K562 (cell line): ENCODE measurements at regions not wholly inside any gene's neighbourhood (a gene's known extent, or its start where the extent isn't known, plus 50 kb on each side); places are given as distances from the start of the nearest gene placed in this dataset.

Source experiments
- ATAC-seq: fragments of 200-7000 bp; cut with Tn5 transposase; 3 replicates; pipeline ENCODE4 v1.9.1; 2020; ENCODE audit warnings: moderate library complexity
- BruUV-seq: library from RNA; stranded (reverse); fragments of 400-500 nt; replicated peaks from 2 replicates; lab custom pipeline; 2021; lab: Mats Ljungman, UMichigan
- CTCF ChIA-PET: fragments of 300-600 bp; formaldehyde crosslinking; extraction: SDS; loops from one replicate; lab custom pipeline; 2021; ENCODE audit warnings: low intra/inter-chr PET ratio; lab: Yijun Ruan, JAX
- POLR2A ChIA-PET: fragments of 300-600, 350-650 bp; sonication (Branson Sonifier 250); formaldehyde crosslinking; extraction: SDS; loops from one replicate; lab custom pipeline; 2021; ENCODE audit warnings: antibody characterized with exemption, inconsistent platforms; lab: Yijun Ruan, JAX
- DNase-seq, 4 experiments: peaks; one replicate each; pipeline versions ENCODE4 v3.0.0 to v3.0.0-alpha.2; 2011 to 2018; ENCODE audit warnings: low spot score in 3 of 4, mixed read lengths in 3 of 4; ENCODE audit errors: extremely low read depth in 1 of 4
- FAIRE-seq: peaks from 2 replicates; lab custom pipeline; 2011; peaks lifted over from hg19 to GRCh38; lab: Jason Lieb, UNC
- H2AFZ ChIP-seq: 2 replicates; pipeline ENCODE4 v1.6.0; 2011; ENCODE audit warnings: low read depth, low read length, control low read depth, inconsistent platforms
- H3K27ac ChIP-seq: fragments of 200-600 bp; 3 replicates; pipeline ENCODE4 v1.8.0; 2011; ENCODE audit warnings: low read depth, mild to moderate bottlenecking, control low read depth, inconsistent platforms, low read length, moderate library complexity, mixed read lengths; ENCODE audit errors: extremely low read depth
- H3K27me3 ChIP-seq, 2 experiments: fragments of 300-600 bp in 1 of 2; 2 replicates in 1 of 2; 3 replicates in 1 of 2; pipeline versions ENCODE4 v1.6.0 to v1.8.0; 2011; ENCODE audit warnings: inconsistent platforms in 2 of 2, low read length in 2 of 2, mild to moderate bottlenecking in 1 of 2, mixed read lengths in 1 of 2, moderate library complexity in 1 of 2; ENCODE audit not compliant: control insufficient read depth in 2 of 2, insufficient read depth in 2 of 2
- H3K36me3 ChIP-seq: fragments of 300-600 bp; 3 replicates; pipeline ENCODE4 v1.8.0; 2011; ENCODE audit warnings: mild to moderate bottlenecking, low read length, inconsistent platforms; ENCODE audit not compliant: control insufficient read depth, insufficient read depth
- H3K4me1 ChIP-seq, 2 experiments: fragments of 200-600 bp in 1 of 2; replicated peaks in 1 of 2; 2 replicates in 1 of 2; 3 replicates in 1 of 2; pipeline versions ENCODE4 v1.5.1 to v1.8.0; 2011; ENCODE audit warnings: inconsistent platforms in 2 of 2, low read length in 2 of 2, mild to moderate bottlenecking in 1 of 2, mixed read lengths in 1 of 2, moderate library complexity in 1 of 2; ENCODE audit not compliant: control insufficient read depth in 2 of 2, insufficient read depth in 2 of 2
- H3K4me2 ChIP-seq: 2 replicates; pipeline ENCODE4 v1.6.1; 2011; ENCODE audit warnings: low read length, control low read depth, inconsistent platforms, mixed read lengths; ENCODE audit not compliant: insufficient read depth
- H3K4me3 ChIP-seq: fragments of 200-600 bp; sonication (generic), shearing (Covaris generic); 2 replicates; pipeline ENCODE4 v1.5.1; 2016; ENCODE audit warnings: control low read depth, inconsistent platforms
- H3K79me2 ChIP-seq: fragments of 200-600 bp; 3 replicates; pipeline ENCODE4 v1.8.0; 2011; ENCODE audit warnings: low read length, inconsistent platforms; ENCODE audit not compliant: control insufficient read depth, insufficient read depth
- H3K9ac ChIP-seq, 2 experiments: 2 replicates each; pipeline versions ENCODE4 v1.6.0 to v1.6.1; 2011; ENCODE audit warnings: low read depth in 2 of 2, low read length in 2 of 2, control low read depth in 1 of 2, inconsistent platforms in 1 of 2, mild to moderate bottlenecking in 1 of 2, mixed read lengths in 1 of 2; ENCODE audit not compliant: insufficient read depth in 1 of 2
- H3K9me1 ChIP-seq: one replicate; pipeline ENCODE4 v1.6.0; 2011; ENCODE audit warnings: inconsistent platforms, mild to moderate bottlenecking, low read length, moderate library complexity; ENCODE audit not compliant: control insufficient read depth, insufficient read depth
- H3K9me3 ChIP-seq: replicated peaks from 2 replicates; pipeline ENCODE4 v1.5.1; 2011; ENCODE audit warnings: low read depth, low read length, inconsistent platforms; ENCODE audit not compliant: control insufficient read depth, insufficient read depth
- H4K20me1 ChIP-seq: replicated peaks from 2 replicates; pipeline ENCODE4 v1.6.1; 2011; ENCODE audit warnings: low read length, inconsistent platforms, mixed read lengths; ENCODE audit not compliant: control insufficient read depth, insufficient read depth
- CBFA2T2 ChIP-seq: fragments of 450-650 bp; conservative IDR thresholded peaks from 2 replicates; pipeline ENCODE4 v1.6.1; 2017; ENCODE audit warnings: mild to moderate bottlenecking
- CHD4 ChIP-seq: fragments of 200-600 bp; sonication (generic); IDR thresholded peaks from 3 replicates; pipeline ENCODE4 v1.6.1; 2012; ENCODE audit warnings: low read depth, mild to moderate bottlenecking, mixed read lengths, low read length, inconsistent platforms; ENCODE audit not compliant: insufficient read depth, insufficient replicate concordance, poor library complexity, severe bottlenecking
- COPS2 ChIP-seq: fragments of 450-650 bp; conservative IDR thresholded peaks from 2 replicates; pipeline ENCODE4 v1.6.1; 2016; ENCODE audit warnings: mild to moderate bottlenecking, moderate library complexity
- IRF2 ChIP-seq: sonication (generic); formaldehyde crosslinking; IDR thresholded peaks from 2 replicates; pipeline ENCODE4 v1.8.1; 2022; ENCODE audit warnings: mild to moderate bottlenecking, missing genetic modification reagents
- KAT2B ChIP-seq: IDR thresholded peaks from one replicate; pipeline ENCODE4 v1.6.1; 2012; ENCODE audit warnings: low read depth, mild to moderate bottlenecking, control low read depth, inconsistent platforms, low read length, moderate library complexity
- NONO ChIP-seq, 2 experiments: fragments of 200-400 bp in 1 of 2; fragments of 450-650 bp in 1 of 2; formaldehyde crosslinking in 1 of 2; IDR thresholded peaks; 2 replicates each; pipeline ENCODE4 v1.6.1; 2017; ENCODE audit warnings: low read depth in 2 of 2, mild to moderate bottlenecking in 2 of 2, moderate library complexity in 2 of 2, low read length in 1 of 2
- OTX1 ChIP-seq: fragments of 450-650 bp; formaldehyde crosslinking; IDR thresholded peaks from 2 replicates; pipeline ENCODE4 v1.4.0; 2022; ENCODE audit warnings: mild to moderate bottlenecking
- POLR2B ChIP-seq: fragments of 450-650 bp; IDR thresholded peaks from 2 replicates; pipeline ENCODE4 v1.6.1; 2018; ENCODE audit warnings: low read depth; ENCODE audit not compliant: partially characterized antibody
- RBFOX2 ChIP-seq: fragments of 200-400 bp; formaldehyde crosslinking; IDR thresholded peaks from 2 replicates; pipeline ENCODE4 v1.6.1; 2017; ENCODE audit warnings: low read depth, mild to moderate bottlenecking, low read length, moderate library complexity
- SMC3 ChIP-seq: conservative IDR thresholded peaks from 2 replicates; pipeline ENCODE4 v1.6.1; 2011; ENCODE audit warnings: low read depth, low read length, improper control_type of control experiment; ENCODE audit not compliant: insufficient read depth
- SNRNP70 ChIP-seq: fragments of 200-400 bp; formaldehyde crosslinking; optimal IDR thresholded peaks from 2 replicates; pipeline ENCODE3; 2017; ENCODE audit warnings: low read depth, low read length
- STAT5B ChIP-seq: fragments of 250-450 bp; sonication (Bioruptor Pico); IDR thresholded peaks from 2 replicates; pipeline ENCODE4 v1.8.0; 2021; ENCODE audit warnings: mild to moderate bottlenecking, inconsistent platforms
- TAF7 ChIP-seq: fragments of 450-650 bp; IDR thresholded peaks from 2 replicates; pipeline ENCODE4 v1.6.1; 2016; ENCODE audit warnings: missing genetic modification characterization, missing compliant biosample characterization
- TRIM28 ChIP-seq: fragments of 450-650 bp; IDR thresholded peaks from 2 replicates; pipeline ENCODE4 v1.6.1; 2017
- ZBTB1 ChIP-seq: sonication (generic); formaldehyde crosslinking; IDR thresholded peaks from 2 replicates; pipeline ENCODE4 v1.8.1; 2023; ENCODE audit warnings: missing genetic modification reagents, low read depth, mild to moderate bottlenecking, borderline replicate concordance
- WGBS: fragments of 100-300 bp; shearing (Covaris generic); methylation state at CpG from one replicate; pipeline ENCODE4 v1.1.6; 2016; ENCODE audit warnings: low coverage, mixed read lengths; ENCODE audit not compliant: insufficient coverage; ENCODE audit errors: missing lambda C conversion rate; 5-methylcytosine and 5-hydroxymethylcytosine counted together
- in situ Hi-C: fragments of 300-500 bp; cut with MboI; formaldehyde crosslinking; loops from 4 replicates; pipeline ENCODE4 v1.15.0; 2018; ENCODE audit warnings: inconsistent platforms, mixed read lengths
- intact Hi-C: fragments of 100-400 bp; cut with micrococcal nuclease; formaldehyde crosslinking; loops from 2 replicates; pipeline ENCODE4 v1.14.2; 2022
- TF ChIP-seq, protein P1 (sequence below), 2 experiments: fragments of 450-650 bp in 1 of 2; sonication (generic) in 1 of 2; formaldehyde crosslinking in 1 of 2; IDR thresholded peaks in 1 of 2; conservative IDR thresholded peaks in 1 of 2; 2 replicates each; pipeline versions ENCODE4 v1.6.1 to v1.8.1; 2016 to 2023; ENCODE audit warnings: mild to moderate bottlenecking in 2 of 2, moderate library complexity in 2 of 2, inconsistent platforms in 1 of 2, missing genetic modification reagents in 1 of 2
- TF ChIP-seq, protein P2 (sequence below): fragments of 250-450 bp; sonication (Bioruptor Pico); IDR thresholded peaks from 2 replicates; pipeline ENCODE4 v1.8.0; 2021; ENCODE audit warnings: moderate library complexity, mild to moderate bottlenecking, inconsistent platforms

DNA sequence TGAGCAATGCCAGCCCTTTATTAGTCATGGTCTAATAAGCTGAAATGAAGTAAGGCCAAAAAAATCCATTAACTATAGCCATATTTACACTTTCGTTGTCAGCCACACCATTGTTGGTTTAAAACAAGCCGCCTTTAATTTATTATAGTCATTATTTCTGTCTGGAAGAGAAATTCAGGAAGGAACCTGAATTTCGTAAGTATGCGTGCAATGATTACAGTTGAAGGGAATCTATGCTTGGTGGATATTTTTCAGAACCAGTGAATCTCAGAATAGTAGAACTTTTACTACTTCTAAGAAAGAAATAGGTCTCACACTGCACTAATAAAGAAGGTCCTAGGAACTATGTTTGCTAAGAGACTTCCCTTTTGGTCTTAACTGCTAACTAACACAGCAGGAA lies 59.1 kb downstream of the FAM43A start:
- H3K4me1 ChIP-seq, result peaks cover 0 to 3% of the 10 kb centered on the region in 2 experiments; a peak in 1 of 5 replicates
- no peak overlapping the region for H3K4me3 ChIP-seq
- CTCF ChIA-PET, result no interaction called here
- H4K20me1 ChIP-seq, result no peaks in the 10 kb centered on the region
- peaks cover 3% of the 10 kb centered on the region for H3K9me1 ChIP-seq
- in situ Hi-C loops, result no loop called here
- intact Hi-C loops, result no loop called here
- peaks cover 33 to 67% of the 10 kb centered on the region in 2 experiments; a peak in 4 of 5 replicates for H3K27me3 ChIP-seq
- WGBS, result 3% methylated on average over 4 of the region's 4 CpGs
- no peak overlapping the region for H2AFZ ChIP-seq
- no peaks in the 10 kb centered on the region for H3K36me3 ChIP-seq
- H3K9ac ChIP-seq, result no peak overlapping the region
- no peaks in the 10 kb centered on the region for H3K79me2 ChIP-seq
- TF ChIP-seq TRIM28, result no peak
- TF ChIP-seq CHD4, result no peak
- no peak for TF ChIP-seq SNRNP70
- no peak for TF ChIP-seq CBFA2T2
- TF ChIP-seq COPS2, result no peak
- TF ChIP-seq NONO (IDR thresholded peaks at IDR 0.05; ENCODE audit: low read depth in 2 of 2, low read length in 1 of 2), result no peak
- TF ChIP-seq SMC3, result no peak
- no peak for TF ChIP-seq IRF2 (CRISPR knock-in tag)
- no peak for TF ChIP-seq ZBTB1 (CRISPR knock-in tag)
- TF ChIP-seq RBFOX2, result no peak
- no peak for TF ChIP-seq POLR2B
- TF ChIP-seq KAT2B, result no peak
- TF ChIP-seq OTX1 (CRISPR knock-in tag), result no peak
- TF ChIP-seq, protein P1, sequence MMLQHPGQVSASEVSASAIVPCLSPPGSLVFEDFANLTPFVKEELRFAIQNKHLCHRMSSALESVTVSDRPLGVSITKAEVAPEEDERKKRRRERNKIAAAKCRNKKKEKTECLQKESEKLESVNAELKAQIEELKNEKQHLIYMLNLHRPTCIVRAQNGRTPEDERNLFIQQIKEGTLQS (IDR thresholded peaks at IDR 0.05), result no peak
- TF ChIP-seq, protein P1 (CRISPR knock-in tag; conservative IDR thresholded peaks at IDR 0.05), result no peak
- TF ChIP-seq STAT5B (CRISPR knock-in tag), result no peak
- TF ChIP-seq, protein P2, sequence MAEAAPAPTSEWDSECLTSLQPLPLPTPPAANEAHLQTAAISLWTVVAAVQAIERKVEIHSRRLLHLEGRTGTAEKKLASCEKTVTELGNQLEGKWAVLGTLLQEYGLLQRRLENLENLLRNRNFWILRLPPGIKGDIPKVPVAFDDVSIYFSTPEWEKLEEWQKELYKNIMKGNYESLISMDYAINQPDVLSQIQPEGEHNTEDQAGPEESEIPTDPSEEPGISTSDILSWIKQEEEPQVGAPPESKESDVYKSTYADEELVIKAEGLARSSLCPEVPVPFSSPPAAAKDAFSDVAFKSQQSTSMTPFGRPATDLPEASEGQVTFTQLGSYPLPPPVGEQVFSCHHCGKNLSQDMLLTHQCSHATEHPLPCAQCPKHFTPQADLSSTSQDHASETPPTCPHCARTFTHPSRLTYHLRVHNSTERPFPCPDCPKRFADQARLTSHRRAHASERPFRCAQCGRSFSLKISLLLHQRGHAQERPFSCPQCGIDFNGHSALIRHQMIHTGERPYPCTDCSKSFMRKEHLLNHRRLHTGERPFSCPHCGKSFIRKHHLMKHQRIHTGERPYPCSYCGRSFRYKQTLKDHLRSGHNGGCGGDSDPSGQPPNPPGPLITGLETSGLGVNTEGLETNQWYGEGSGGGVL, result no peak
- TF ChIP-seq TAF7 (tag), result no peak
- TF ChIP-seq, all 486 proteins: peak for 0
- BruUV-seq, result no TSS peak
- FAIRE-seq, result no peak
- no peak for DNase-seq
- Histone ChIP-seq H3K9me3 (no peaks in the 10 kb centered on the region), H3K4me2 (no peak overlapping the region), H3K27ac (no peak overlapping the region)
- POLR2A ChIA-PET, result no interaction called here
- no peak for ATAC-seq
